Fibroblast of skin of left biceps (primary cell): ENCODE measurements at regions not wholly inside any gene's neighbourhood (a gene's known extent, or its start where the extent isn't known, plus 50 kb on each side); places are given as distances from the start of the nearest gene placed in this dataset.

Source experiments
- DNase-seq, 2 experiments: peaks; one replicate each; pipeline ENCODE4 v3.0.0-alpha.2; 2013; ENCODE audit warnings: low read depth in 2 of 2

- no peak for DNase-seq
These were observed 365.9 kb downstream of the RNF144B start for GRCh38 chr6:18753076-18753475.

- DNase-seq, result no peak
These were observed 375.9 kb downstream of the RNF144B start for GRCh38 chr6:18763086-18763485.

GRCh38 chr6:18784794-18785193, 397.6 kb downstream of the RNF144B start:
- no peak for DNase-seq

- no peak for DNase-seq
These were observed 398.8 kb downstream of the RNF144B start for GRCh38 chr6:18785810-18786490.

- DNase-seq, result no peak
These were observed 405.7 kb downstream of the RNF144B start for GRCh38 chr6:18792866-18793265.

- no peak for DNase-seq
These were observed 408.6 kb downstream of the RNF144B start for GRCh38 chr6:18795726-18796125.

- no peak for DNase-seq
These were observed 433.6 kb downstream of the RNF144B start for GRCh38 chr6:18820725-18821124.

- DNase-seq, result no peak
These were observed 436.7 kb downstream of the RNF144B start for GRCh38 chr6:18823782-18824386.

GRCh38 chr6:18829272-18829870, 442.2 kb downstream of the RNF144B start:
- no peak for DNase-seq

GRCh38 chr6:18835976-18836375, 448.8 kb downstream of the RNF144B start:
- no peak for DNase-seq

GRCh38 chr6:18837013-18837412, 449.9 kb downstream of the RNF144B start:
- DNase-seq, result no peak

- no peak for DNase-seq
These were observed 455.4 kb downstream of the RNF144B start for GRCh38 chr6:18842534-18842933.

GRCh38 chr6:18845896-18846295, 458.7 kb downstream of the RNF144B start:
- DNase-seq, result no peak

GRCh38 chr6:18846327-18846726, 459.2 kb downstream of the RNF144B start:
- no peak for DNase-seq

- no peak for DNase-seq
These were observed 474.1 kb downstream of the RNF144B start for GRCh38 chr6:18861204-18861603.

GRCh38 chr6:18883268-18883667, 496.1 kb downstream of the RNF144B start:
- no peak for DNase-seq

- DNase-seq, result no peak
These were observed 496.7 kb downstream of the RNF144B start for GRCh38 chr6:18883851-18884250.

GRCh38 chr6:18893540-18894269, 506.6 kb downstream of the RNF144B start:
- DNase-seq, result no peak

GRCh38 chr6:18897350-18897749, 510.2 kb downstream of the RNF144B start:
- no peak for DNase-seq

GRCh38 chr6:18904681-18905080, 517.5 kb downstream of the RNF144B start:
- DNase-seq, result no peak

GRCh38 chr6:18920701-18921100, 533.6 kb downstream of the RNF144B start:
- no peak for DNase-seq

GRCh38 chr6:18931086-18931485, 543.9 kb downstream of the RNF144B start:
- DNase-seq, result no peak

- no peak for DNase-seq
These were observed 571.0 kb downstream of the RNF144B start for GRCh38 chr6:18958146-18958545.
